A549 (cell line): ENCODE measurements at regions not wholly inside any gene's neighbourhood (a gene's known extent, or its start where the extent isn't known, plus 50 kb on each side); places are given as distances from the start of the nearest gene placed in this dataset.

Source experiments
- HES2 ChIP-seq: fragments of >200 bp; sonication (Bioruptor Twin); formaldehyde crosslinking; IDR thresholded peaks from 2 replicates; pipeline ENCODE4 v1.6.1; 2016
- JUN ChIP-seq, 2 experiments: fragments of >200 bp; sonication (Bioruptor Twin); formaldehyde crosslinking; IDR thresholded peaks; 2 replicates in 1 of 2; 3 replicates in 1 of 2; pipeline ENCODE4 v1.6.1; 2016 to 2017

DNA sequence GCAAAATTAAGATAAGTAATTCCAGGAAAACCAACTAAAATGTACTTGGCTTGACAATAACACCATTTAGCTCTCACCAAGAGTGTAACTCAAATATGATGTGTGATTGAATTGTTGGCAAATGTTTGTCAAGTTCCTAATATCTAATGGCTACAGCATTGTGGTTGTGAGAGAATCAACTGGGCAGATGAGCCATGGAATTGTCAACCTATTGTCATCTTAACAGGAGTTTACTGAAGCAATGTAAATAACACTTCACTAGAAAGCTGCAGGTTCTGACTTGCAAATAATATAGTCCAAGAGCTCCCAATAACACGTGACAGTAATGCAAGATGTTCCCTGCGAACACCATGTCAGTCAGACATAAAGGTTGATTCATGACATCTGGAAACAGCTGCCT lies 495.2 kb upstream of the MEIS1 start:
- TF ChIP-seq JUN (IDR thresholded peaks at IDR 0.05) (no peak), HES2 (no peak)
